ENCODE measurements at regions not wholly inside any gene's neighbourhood (a gene's known extent, or its start where the extent isn't known, plus 50 kb on each side); places are given as distances from the start of the nearest gene placed in this dataset.

- no peak for DNase-seq (ENCODE audit: low spot score in 2 of 2)
- H3K27ac ChIP-seq = peak overlapping the region; percentile 91 to 97
- no peak for TF ChIP-seq CTCF (IDR thresholded peaks at IDR 0.05)
- no peaks in the 10 kb centered on the region for H3K9me3 ChIP-seq
- H3K36me3 ChIP-seq = no peaks in the 10 kb centered on the region
- H3K4me1 ChIP-seq = peaks cover 2 to 4% of the 10 kb centered on the region in 2 donors
- intact Hi-C loops (cut with DNase I) = loop anchor here (5.0 to 10.0 kb wide), 3 partner anchors 158 to 490 kb away; no protein-coding TSS in a partner anchor
- H3K27me3 ChIP-seq = no peaks in the 10 kb centered on the region
- H3K4me3 ChIP-seq = peak overlapping the region; percentile 59 to 76
Observed at GRCh38 chr1:58904299-58905125, 120.7 kb upstream of the JUN start.

- no peaks in the 10 kb centered on the region for H3K36me3 ChIP-seq
- H3K4me3 ChIP-seq = no peak overlapping the region
- H3K9me3 ChIP-seq = no peaks in the 10 kb centered on the region
- H3K27ac ChIP-seq = peak overlapping the region; percentile 91 to 97
- no peak for TF ChIP-seq CTCF (IDR thresholded peaks at IDR 0.05)
- intact Hi-C loops (cut with DNase I) = loop anchor here (10.0 kb wide), 1 partner anchor 490 kb away; no protein-coding TSS in a partner anchor
- no peak for DNase-seq (ENCODE audit: low spot score in 2 of 2)
- H3K27me3 ChIP-seq = no peaks in the 10 kb centered on the region
- H3K4me1 ChIP-seq = peaks cover 2 to 4% of the 10 kb centered on the region in 2 donors
Observed at GRCh38 chr1:58905126-58905490, 121.3 kb upstream of the JUN start.

- DNase-seq (ENCODE audit: low spot score in 2 of 2) = no peak
- no peak for TF ChIP-seq CTCF (IDR thresholded peaks at IDR 0.05)
- Histone ChIP-seq H3K27ac (no peak overlapping the region), H3K9me3 (no peaks in the 10 kb centered on the region), H3K4me1 (peaks cover under 1 to 2% of the 10 kb centered on the region in 2 donors), H3K36me3 (no peaks in the 10 kb centered on the region), H3K4me3 (no peak overlapping the region), H3K27me3 (no peaks in the 10 kb centered on the region)
- intact Hi-C loops (cut with DNase I) = loop anchor here (10.0 kb wide), 1 partner anchor 489 kb away; no protein-coding TSS in a partner anchor
Observed at GRCh38 chr1:58905628-58906221, 121.9 kb upstream of the JUN start.

GRCh38 chr1:58907398-58907797 lies 123.6 kb upstream of the JUN start:
- intact Hi-C loops (cut with DNase I) = loop anchor here (10.0 kb wide), 1 partner anchor 487 kb away; no protein-coding TSS in a partner anchor
- H3K27me3 ChIP-seq = no peaks in the 10 kb centered on the region
- no peak for DNase-seq (ENCODE audit: low spot score in 2 of 2)
- H3K36me3 ChIP-seq = no peaks in the 10 kb centered on the region
- H3K4me3 ChIP-seq = no peak overlapping the region
- H3K9me3 ChIP-seq = no peaks in the 10 kb centered on the region
- H3K27ac ChIP-seq = no peak overlapping the region
- no peak for TF ChIP-seq CTCF (IDR thresholded peaks at IDR 0.05)
- peaks cover 0 to 2% of the 10 kb centered on the region in 2 donors for H3K4me1 ChIP-seq

GRCh38 chr1:58908561-58909560 lies 125.0 kb upstream of the JUN start:
- TF ChIP-seq CTCF (IDR thresholded peaks at IDR 0.05) = no peak
- no peak overlapping the region for H3K27ac ChIP-seq
- no peaks in the 10 kb centered on the region for H3K27me3 ChIP-seq
- no peak overlapping the region for H3K4me3 ChIP-seq
- intact Hi-C loops (cut with DNase I) = loop anchor here (10.0 kb wide), 1 partner anchor 486 kb away; no protein-coding TSS in a partner anchor
- H3K4me1 ChIP-seq = peaks cover 0 to 2% of the 10 kb centered on the region in 2 donors
- no peaks in the 10 kb centered on the region for H3K36me3 ChIP-seq
- no peak for DNase-seq (ENCODE audit: low spot score in 2 of 2)
- no peaks in the 10 kb centered on the region for H3K9me3 ChIP-seq

Measured in ascending aorta (tissue), 2 donors.